ENCODE measurements at regions not wholly inside any gene's neighbourhood (a gene's known extent, or its start where the extent isn't known, plus 50 kb on each side); places are given as distances from the start of the nearest gene placed in this dataset.

- Histone ChIP-seq H3K27ac (no peak overlapping the region), H3K4me3 (no peak overlapping the region)
These were observed 56.2 kb upstream of the PALM2AKAP2 start for GRCh38 chr9:109723781-109724180.

DNA sequence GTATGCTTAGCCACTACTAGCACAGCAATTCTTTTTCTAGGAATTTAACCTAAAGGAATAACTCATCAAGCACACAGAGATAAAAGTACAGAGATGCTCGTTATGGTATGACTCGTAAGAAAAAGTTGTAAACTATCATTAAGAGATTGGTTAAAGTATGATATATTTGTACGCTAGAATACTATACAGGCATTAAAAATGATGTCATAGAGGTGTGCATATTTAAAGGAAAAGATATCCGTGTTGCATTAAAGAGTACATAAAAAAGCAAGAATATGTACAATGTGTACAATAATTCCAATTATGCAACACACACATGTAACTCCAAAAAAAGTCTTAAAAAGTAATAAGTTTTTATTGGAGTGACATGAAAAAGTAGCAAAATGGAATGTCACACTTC, 54.5 kb upstream of the PALM2AKAP2 start:
- Histone ChIP-seq H3K27ac (no peak overlapping the region), H3K4me3 (no peak overlapping the region)

GRCh38 chr9:109726119-109726518, 53.9 kb upstream of the PALM2AKAP2 start:
- Histone ChIP-seq H3K4me3 (no peak overlapping the region), H3K27ac (no peak overlapping the region)

DNA sequence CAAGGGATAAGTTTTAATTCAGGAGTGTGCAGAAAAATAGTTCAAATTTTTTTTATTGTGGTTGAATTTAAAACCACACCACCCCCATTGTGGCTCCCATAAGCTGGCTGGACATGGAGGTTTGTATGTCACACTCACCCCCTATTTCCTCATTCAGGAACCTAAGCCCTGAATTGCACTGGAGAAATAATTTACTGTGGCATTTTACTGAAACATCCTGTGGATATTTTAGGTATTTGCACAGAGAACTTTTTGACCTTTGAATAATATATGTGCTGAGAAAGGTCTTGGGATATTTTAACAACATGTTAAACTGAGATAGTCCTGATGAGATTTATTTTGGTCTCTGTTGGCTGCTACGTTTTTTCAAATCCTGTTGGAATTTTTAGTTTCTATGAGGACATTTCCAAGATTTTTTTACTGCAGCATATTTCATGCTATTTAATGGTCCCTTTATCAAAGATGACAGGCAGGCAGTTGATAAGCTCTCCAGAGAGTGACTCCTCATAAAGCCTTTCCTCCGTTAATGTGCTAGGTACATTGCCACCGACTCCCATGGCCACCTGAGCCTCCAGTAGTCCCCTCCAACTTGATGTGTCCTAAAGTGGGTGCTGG, 51.2 kb upstream of the PALM2AKAP2 start:
- Histone ChIP-seq H3K27ac (no peak overlapping the region), H3K4me3 (no peak overlapping the region)

GRCh38 chr9:109729513-109729912, 50.5 kb upstream of the PALM2AKAP2 start:
- Histone ChIP-seq H3K27ac (no peak overlapping the region), H3K4me3 (no peak overlapping the region)
